H1 (cell line): ENCODE measurements at regions not wholly inside any gene's neighbourhood (a gene's known extent, or its start where the extent isn't known, plus 50 kb on each side); places are given as distances from the start of the nearest gene placed in this dataset.

Experiments used
- CTCF ChIA-PET: fragments of 300-600 bp; sonication (Branson Sonifier 250); formaldehyde crosslinking; loops from one replicate; lab custom pipeline; 2021; ENCODE audit not compliant: partially characterized antibody; lab: Charles Lee
- POLR2A ChIA-PET: fragments of 300-600 bp; sonication (Branson Sonifier 250); formaldehyde crosslinking; loops from one replicate; lab custom pipeline; 2021; ENCODE audit warnings: inconsistent platforms; ENCODE audit not compliant: partially characterized antibody; lab: Charles Lee
- DNase-seq, 2 experiments: peaks; one replicate each; pipeline versions ENCODE4 v3.0.0 to v3.0.0-alpha.2; 2010 to 2022; ENCODE audit warnings: low spot score in 2 of 2, low read depth in 1 of 2, mixed read lengths in 1 of 2
- FAIRE-seq: peaks from 2 replicates; lab custom pipeline; 2011; peaks lifted over from hg19 to GRCh38; lab: Jason Lieb, UNC
- H2AFZ ChIP-seq: 2 replicates; pipeline ENCODE4 v1.8.1; 2012; ENCODE audit warnings: low read length, inconsistent platforms
- H2AK5ac ChIP-seq: 2 replicates; pipeline ENCODE4 v1.6.1; 2013; ENCODE audit warnings: low read depth, low read length
- H2BK120ac ChIP-seq: replicated peaks from 2 replicates; pipeline ENCODE3; 2013; ENCODE audit warnings: low read depth, low read length, inconsistent platforms
- H2BK12ac ChIP-seq: 2 replicates; pipeline ENCODE4 v1.6.1; 2013; ENCODE audit warnings: low read depth, low read length
- H2BK15ac ChIP-seq: 2 replicates; pipeline ENCODE4 v1.6.1; 2013; ENCODE audit warnings: low read length
- H2BK20ac ChIP-seq: 2 replicates; pipeline ENCODE4 v1.6.1; 2013; ENCODE audit warnings: low read length
- H2BK5ac ChIP-seq: 2 replicates; pipeline ENCODE4 v1.6.1; 2013; ENCODE audit warnings: low read depth, low read length
- H3K14ac ChIP-seq: 2 replicates; pipeline ENCODE4 v1.6.1; 2013; ENCODE audit warnings: inconsistent platforms; ENCODE audit not compliant: insufficient read length
- H3K18ac ChIP-seq: 2 replicates; pipeline ENCODE4 v1.6.1; 2013; ENCODE audit warnings: low read length; ENCODE audit errors: extremely low read depth
- H3K23ac ChIP-seq: 2 replicates; pipeline ENCODE4 v1.6.1; 2013; ENCODE audit warnings: inconsistent platforms; ENCODE audit not compliant: insufficient read length
- H3K23me2 ChIP-seq: 2 replicates; pipeline ENCODE4 v1.6.1; 2013; ENCODE audit warnings: low read depth, low read length
- H3K27ac ChIP-seq: 2 replicates; pipeline ENCODE4 v1.6.1; 2011; ENCODE audit warnings: low read depth, low read length, inconsistent platforms
- H3K27me3 ChIP-seq, 4 experiments: replicated peaks in 1 of 4; 1 replicate in 1 of 4; 2 replicates in 3 of 4; pipeline versions ENCODE4 v1.6.1 to v1.8.1; 2011 to 2013; ENCODE audit warnings: low read length in 3 of 4, mild to moderate bottlenecking in 3 of 4, inconsistent platforms in 2 of 4, mixed read lengths in 2 of 4, moderate library complexity in 1 of 4; ENCODE audit not compliant: control insufficient read depth in 3 of 4, insufficient read depth in 3 of 4; ENCODE audit errors: extremely low read depth in 1 of 4
- H3K36me3 ChIP-seq, 4 experiments: 2 replicates each; pipeline versions ENCODE4 v1.6.1 to v1.8.1; 2011 to 2013; ENCODE audit warnings: mild to moderate bottlenecking in 4 of 4, low read length in 3 of 4, moderate library complexity in 2 of 4, control low read depth in 1 of 4, inconsistent platforms in 1 of 4; ENCODE audit not compliant: insufficient read depth in 4 of 4, control insufficient read depth in 2 of 4
- H3K4ac ChIP-seq: replicated peaks from 2 replicates; pipeline ENCODE3; 2013; ENCODE audit warnings: low read length, low read depth, mixed read lengths, inconsistent platforms; ENCODE audit not compliant: insufficient read length
- H3K4me1 ChIP-seq, 4 experiments: replicated peaks in 1 of 4; 1 replicate in 1 of 4; 2 replicates in 3 of 4; pipeline versions ENCODE4 v1.6.1 to v1.8.1; 2011 to 2013; ENCODE audit warnings: low read length in 3 of 4, inconsistent platforms in 2 of 4, mixed read lengths in 1 of 4; ENCODE audit not compliant: insufficient read depth in 4 of 4, control insufficient read depth in 3 of 4
- H3K4me2 ChIP-seq, 2 experiments: 2 replicates each; pipeline versions ENCODE4 v1.6.1 to v1.8.1; 2011 to 2013; ENCODE audit warnings: low read depth in 2 of 2, low read length in 2 of 2, control low read depth in 1 of 2, inconsistent platforms in 1 of 2, mild to moderate bottlenecking in 1 of 2; ENCODE audit not compliant: insufficient read depth in 1 of 2
- H3K4me3 ChIP-seq, 4 experiments: fragments of 200-600, 300-600 bp in 1 of 4; sonication (generic), shearing (Covaris generic), sonication (Bioruptor Twin) in 1 of 4; 2 replicates each; pipeline versions ENCODE4 v1.5.1 to v1.8.1; 2011 to 2016; ENCODE audit warnings: low read length in 4 of 4, low read depth in 3 of 4, control low read depth in 2 of 4, inconsistent platforms in 2 of 4, mild to moderate bottlenecking in 2 of 4, mixed read lengths in 1 of 4, moderate library complexity in 1 of 4; ENCODE audit not compliant: insufficient read depth in 2 of 4; ENCODE audit errors: extremely low read depth in 1 of 4
- H3K56ac ChIP-seq: replicated peaks from 2 replicates; pipeline ENCODE3; 2013; ENCODE audit warnings: low read depth, mild to moderate bottlenecking, mixed read lengths, low read length, inconsistent platforms; ENCODE audit not compliant: insufficient read length
- H3K79me1 ChIP-seq: 2 replicates; pipeline ENCODE4 v1.6.1; 2013; ENCODE audit warnings: low read depth, low read length, control low read depth
- H3K79me2 ChIP-seq, 2 experiments: 2 replicates each; pipeline versions ENCODE4 v1.6.1 to v1.8.1; 2012 to 2013; ENCODE audit warnings: low read length in 2 of 2, mild to moderate bottlenecking in 2 of 2, inconsistent platforms in 1 of 2; ENCODE audit not compliant: insufficient read depth in 2 of 2, control insufficient read depth in 1 of 2
- H3K9ac ChIP-seq, 4 experiments: replicated peaks in 1 of 4; 1 replicate in 1 of 4; 2 replicates in 3 of 4; pipeline versions ENCODE4 v1.6.1 to v1.8.1; 2011 to 2013; ENCODE audit warnings: low read depth in 3 of 4, low read length in 3 of 4, control low read depth in 2 of 4, mild to moderate bottlenecking in 2 of 4, moderate library complexity in 2 of 4, inconsistent platforms in 1 of 4; ENCODE audit errors: extremely low read depth in 1 of 4
- H3K9me3 ChIP-seq, 2 experiments: 2 replicates each; pipeline versions ENCODE4 v1.6.1 to v1.8.1; 2012 to 2013; ENCODE audit warnings: mild to moderate bottlenecking in 2 of 2, moderate library complexity in 2 of 2, control low read depth in 1 of 2, inconsistent platforms in 1 of 2, low read depth in 1 of 2, low read length in 1 of 2, mixed read lengths in 1 of 2; ENCODE audit not compliant: insufficient read depth in 2 of 2
- H4K20me1 ChIP-seq, 2 experiments: replicated peaks in 1 of 2; 2 replicates each; pipeline versions ENCODE3 to v1.8.1; 2011 to 2013; ENCODE audit warnings: inconsistent platforms in 2 of 2, low read length in 2 of 2, mild to moderate bottlenecking in 1 of 2; ENCODE audit not compliant: insufficient read depth in 2 of 2, control insufficient read depth in 1 of 2
- H4K5ac ChIP-seq: 2 replicates; pipeline ENCODE4 v1.6.1; 2013; ENCODE audit warnings: low read length, low read depth, mixed read lengths, inconsistent platforms; ENCODE audit not compliant: insufficient read length
- H4K8ac ChIP-seq: 2 replicates; pipeline ENCODE4 v1.8.0; 2013; ENCODE audit warnings: mild to moderate bottlenecking, moderate library complexity, low read length, inconsistent platforms; ENCODE audit not compliant: insufficient read depth; ENCODE audit errors: extremely low read depth
- H4K91ac ChIP-seq: replicated peaks from 2 replicates; pipeline ENCODE3; 2013; ENCODE audit warnings: low read length, mixed read lengths, inconsistent platforms; ENCODE audit not compliant: insufficient read length
- CBX8 ChIP-seq: fragments of 300-800, 300-1000 bp; sonication (generic); IDR thresholded peaks from 2 replicates; pipeline ENCODE4 v1.7.1; 2016; ENCODE audit warnings: low read depth, low read length, borderline replicate concordance
- CREB1 ChIP-seq: IDR thresholded peaks from 2 replicates; pipeline ENCODE4 v1.6.1; 2012; ENCODE audit warnings: inconsistent platforms
- CTBP2 ChIP-seq: IDR thresholded peaks from 2 replicates; pipeline ENCODE4 v1.7.0; 2011; ENCODE audit warnings: borderline replicate concordance, mild to moderate bottlenecking, moderate library complexity, mixed read lengths, low read length; ENCODE audit not compliant: insufficient read depth, insufficient read length
- KDM4A ChIP-seq: IDR thresholded peaks from one replicate; pipeline ENCODE4 v1.7.1; 2012; ENCODE audit warnings: low read depth, mild to moderate bottlenecking, moderate library complexity, low read length, inconsistent platforms; ENCODE audit not compliant: severe bottlenecking
- POLR2A ChIP-seq, 2 experiments: IDR thresholded peaks; 1 replicate in 1 of 2; 2 replicates in 1 of 2; pipeline ENCODE4 v1.6.1; 2011; ENCODE audit warnings: low read depth in 2 of 2, low read length in 2 of 2, mild to moderate bottlenecking in 2 of 2; ENCODE audit errors: control extremely low read depth in 1 of 2
- RBBP5 ChIP-seq: IDR thresholded peaks from 2 replicates; pipeline ENCODE4 v1.7.1; 2012; ENCODE audit warnings: low read depth, mild to moderate bottlenecking, inconsistent platforms, low read length, moderate library complexity, borderline replicate concordance
- RFX5 ChIP-seq: IDR thresholded peaks from 2 replicates; pipeline ENCODE4 v1.6.1; 2011; ENCODE audit warnings: low read depth, low read length, improper control_type of control experiment, borderline replicate concordance
- SAP30 ChIP-seq: fragments of 300-600 bp; sonication (generic); IDR thresholded peaks from 2 replicates; pipeline ENCODE4 v1.7.1; 2012; ENCODE audit warnings: low read length, moderate library complexity, mild to moderate bottlenecking, inconsistent platforms; ENCODE audit not compliant: insufficient read depth, insufficient replicate concordance
- ZNF274 ChIP-seq: IDR thresholded peaks from 2 replicates; pipeline ENCODE4 v1.7.0; 2012; ENCODE audit warnings: low read length, borderline replicate concordance; ENCODE audit errors: extremely low read depth
- WGBS, 2 experiments: shearing (Covaris generic) in 1 of 2; methylation state at CpG; one replicate each; pipeline versions ENCODE4 v1.1.6 to v1.1.7; 2013 to 2015; ENCODE audit warnings: low lambda C conversion rate in 2 of 2, mixed read lengths in 2 of 2, inconsistent platforms in 1 of 2, low coverage in 1 of 2, missing lambda C conversion rate in 1 of 2; ENCODE audit not compliant: insufficient replicate concordance in 2 of 2, insufficient coverage in 1 of 2, insufficient read length in 1 of 2; ENCODE audit errors: extremely low coverage in 1 of 2, missing lambda C conversion rate in 1 of 2; 5-methylcytosine and 5-hydroxymethylcytosine counted together

DNA sequence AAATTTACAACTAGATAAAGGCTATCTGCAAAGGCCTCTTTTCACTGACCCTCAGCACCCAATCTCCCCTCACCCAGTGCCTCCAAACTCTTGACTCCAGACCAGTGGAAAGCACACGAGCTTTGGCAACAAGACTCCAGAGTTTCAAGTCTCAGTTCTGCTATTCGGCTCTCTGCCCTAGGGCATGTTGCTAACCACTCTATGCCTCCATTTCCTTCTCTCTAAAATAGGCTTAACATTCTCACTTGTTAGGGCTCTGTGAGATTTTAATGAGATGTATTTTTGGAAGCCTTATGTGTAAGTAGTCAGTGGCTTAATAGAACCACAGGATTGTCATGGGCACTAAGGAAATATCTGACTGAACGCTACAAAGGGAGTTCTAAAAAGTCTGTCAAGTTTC, 116.5 kb upstream of the IQCM start:
- H3K4me2 ChIP-seq = no peak overlapping the region
- POLR2A ChIA-PET = no interaction called here

More for the DNA sequence above, 116.5 kb upstream of the IQCM start:
- no peak overlapping the region for H2BK5ac ChIP-seq
- no peak overlapping the region for H2BK20ac ChIP-seq
- H2BK120ac ChIP-seq = no peak overlapping the region
- no peak overlapping the region for H3K56ac ChIP-seq
- H3K27me3 ChIP-seq = no peaks in the 10 kb centered on the region
- H4K91ac ChIP-seq = no peak overlapping the region
- no peaks in the 10 kb centered on the region for H3K23me2 ChIP-seq
- FAIRE-seq (no peak), DNase-seq (no peak)
- peak overlapping the region; percentile 50; the same call in 1 of the 2 replicates for H2AFZ ChIP-seq
- no peaks in the 10 kb centered on the region for H3K36me3 ChIP-seq
- no peak overlapping the region for H4K5ac ChIP-seq
- H3K79me1 ChIP-seq = no peaks in the 10 kb centered on the region
- H3K27ac ChIP-seq = no peak overlapping the region
- 84% methylated on average over 3 of the region's 3 CpGs; no CpG with 5 or more reads in 1 of the 2 experiments for WGBS, 2 experiments
- no peak overlapping the region for H3K4ac ChIP-seq
- H2BK12ac ChIP-seq = no peak overlapping the region
- CTCF ChIA-PET = no interaction called here
- H3K9me3 ChIP-seq = no peaks in the 10 kb centered on the region
- H3K79me2 ChIP-seq = no peaks in the 10 kb centered on the region
- no peak overlapping the region for H3K9ac ChIP-seq
- H3K4me3 ChIP-seq = no peak overlapping the region
- H3K23ac ChIP-seq = no peak overlapping the region
- H3K14ac ChIP-seq = no peak overlapping the region
- no peak overlapping the region for H2AK5ac ChIP-seq
- no peak for TF ChIP-seq CBX8
- TF ChIP-seq RBBP5 = no peak
- no peak for TF ChIP-seq RFX5
- no peak for TF ChIP-seq SAP30
- TF ChIP-seq KDM4A = no peak
- TF ChIP-seq ZNF274 = no peak
- no peak for TF ChIP-seq POLR2A (IDR thresholded peaks at IDR 0.05; ENCODE audit: control extremely low read depth in 1 of 2, low read depth in 2 of 2, low read length in 2 of 2)
- TF ChIP-seq CTBP2 = no peak
- no peak for TF ChIP-seq CREB1
- H4K20me1 ChIP-seq = no peaks in the 10 kb centered on the region
- H2BK15ac ChIP-seq = no peak overlapping the region
- no peaks in the 10 kb centered on the region for H3K4me1 ChIP-seq
- no peak overlapping the region for H4K8ac ChIP-seq
- H3K18ac ChIP-seq = no peak overlapping the region
